IPS-NIHi7 (cell line): ENCODE measurements at regions not wholly inside any gene's neighbourhood (a gene's known extent, or its start where the extent isn't known, plus 50 kb on each side); places are given as distances from the start of the nearest gene placed in this dataset.
A peak's percentile ranks its signal among the peaks of the same experiment; 100 is the strongest.

Experiments used
- DNase-seq: peaks from one replicate; pipeline ENCODE4 v3.0.0; 2012; ENCODE audit warnings: mixed read lengths; ENCODE audit errors: extremely low spot score

DNA sequence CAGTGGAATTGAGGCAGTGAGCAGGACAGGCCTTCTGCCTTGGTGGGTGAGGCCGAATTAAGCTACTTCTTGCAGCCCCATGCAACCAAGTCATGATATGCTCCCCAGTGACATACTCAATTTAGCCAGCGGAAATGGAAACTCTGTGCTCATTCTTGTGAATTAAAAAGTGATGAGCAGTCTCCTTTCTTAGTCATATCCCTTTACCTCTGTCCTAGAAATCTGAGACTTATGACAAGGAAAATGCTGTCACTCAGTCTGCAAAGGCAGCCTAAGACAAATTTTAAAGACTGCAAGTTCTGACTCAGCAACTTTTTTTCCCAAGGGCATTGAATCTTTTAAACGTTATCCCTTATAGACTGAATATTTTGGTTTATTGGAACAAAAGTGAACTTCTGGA lies 218.2 kb downstream of the SH3BP4 start:
- no peak for DNase-seq

DNA sequence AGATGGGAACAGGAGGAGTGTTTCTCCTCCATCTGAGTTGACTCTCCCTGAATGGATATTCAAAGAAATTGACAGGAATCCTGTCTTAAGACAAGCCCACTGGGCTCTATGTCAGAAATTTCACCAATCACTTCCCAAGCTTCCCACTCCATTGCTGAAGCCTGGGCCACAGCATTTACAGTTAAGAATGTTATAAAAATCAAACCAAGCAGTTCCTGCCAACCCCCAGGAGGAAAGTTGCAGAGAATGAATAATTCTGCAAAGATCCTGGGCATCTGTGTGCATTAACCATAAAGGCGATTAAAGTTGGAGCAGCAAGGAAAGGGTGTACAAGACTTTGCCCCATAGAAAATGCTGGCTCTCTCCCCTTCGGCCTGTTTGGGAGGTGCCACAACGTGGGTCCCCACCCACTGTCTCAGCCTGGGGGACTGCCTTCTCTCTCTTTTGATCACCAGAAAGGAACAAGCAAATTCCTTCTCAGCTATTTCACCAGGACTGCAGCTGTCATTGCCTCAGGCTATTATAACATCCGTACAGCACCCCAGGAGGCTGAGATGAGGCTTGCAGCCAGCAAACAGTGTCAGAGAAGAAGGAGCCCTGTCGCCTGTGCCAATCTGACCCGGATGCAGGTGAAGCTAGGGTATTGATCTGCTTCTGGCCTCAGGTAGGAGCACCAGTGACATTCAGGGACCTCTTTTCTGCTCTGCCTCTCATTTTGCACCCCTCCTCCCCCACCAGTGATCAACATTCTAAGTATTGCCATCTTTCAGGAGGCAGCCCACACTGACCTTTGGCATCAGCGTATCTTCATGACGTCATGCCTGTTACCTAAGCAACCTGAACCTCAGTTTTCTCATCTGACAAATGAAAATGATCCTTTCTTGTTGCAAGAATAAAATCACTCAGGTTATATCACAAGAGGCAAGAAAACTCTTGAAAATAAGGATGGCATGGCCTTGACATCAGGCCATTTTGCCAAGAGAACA lies 219.0 kb downstream of the SH3BP4 start:
- peak; percentile 65 for DNase-seq

DNA sequence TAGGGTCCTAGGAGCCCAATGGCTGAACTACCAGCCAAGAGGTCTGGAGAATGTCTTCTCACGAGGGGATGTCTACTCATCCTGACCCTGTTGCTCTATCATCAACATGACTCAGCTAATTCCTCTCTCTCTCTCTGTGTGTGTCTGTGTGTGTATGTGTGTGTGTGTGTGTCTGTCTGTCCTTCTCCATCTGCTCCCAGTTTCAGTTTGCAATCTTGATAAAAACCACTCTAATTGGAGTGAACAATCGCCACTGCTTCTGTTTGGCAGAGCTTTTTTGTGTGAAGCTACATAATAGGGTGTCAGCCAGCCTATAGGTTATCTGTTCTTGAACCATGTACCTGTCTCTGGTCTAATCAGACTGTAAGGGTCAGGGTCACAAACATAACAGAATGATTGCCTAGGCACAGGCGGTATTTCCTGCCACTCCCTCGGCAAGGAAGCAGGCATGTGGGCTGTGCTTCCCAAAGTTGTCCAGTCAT lies 219.8 kb downstream of the SH3BP4 start:
- DNase-seq = no peak

DNA sequence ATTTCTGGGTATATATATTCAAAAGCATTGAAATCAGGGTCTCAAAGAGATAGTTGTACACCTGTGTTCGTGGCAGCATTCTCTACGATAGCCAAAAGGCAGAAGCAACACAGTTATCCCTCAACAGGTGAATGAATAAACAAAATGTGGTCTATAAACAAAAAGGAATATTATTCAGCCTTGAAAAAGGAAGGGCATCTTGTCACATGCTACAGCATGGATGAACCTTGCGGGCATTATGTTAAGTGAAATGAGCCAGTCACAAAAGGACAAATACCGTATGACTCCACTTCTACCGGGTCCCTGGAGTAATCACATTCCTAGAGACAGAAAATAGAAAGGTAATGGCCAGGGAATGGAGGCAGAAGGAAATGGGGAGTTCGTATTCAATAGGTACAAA lies 228.8 kb downstream of the SH3BP4 start:
- no peak for DNase-seq

DNA sequence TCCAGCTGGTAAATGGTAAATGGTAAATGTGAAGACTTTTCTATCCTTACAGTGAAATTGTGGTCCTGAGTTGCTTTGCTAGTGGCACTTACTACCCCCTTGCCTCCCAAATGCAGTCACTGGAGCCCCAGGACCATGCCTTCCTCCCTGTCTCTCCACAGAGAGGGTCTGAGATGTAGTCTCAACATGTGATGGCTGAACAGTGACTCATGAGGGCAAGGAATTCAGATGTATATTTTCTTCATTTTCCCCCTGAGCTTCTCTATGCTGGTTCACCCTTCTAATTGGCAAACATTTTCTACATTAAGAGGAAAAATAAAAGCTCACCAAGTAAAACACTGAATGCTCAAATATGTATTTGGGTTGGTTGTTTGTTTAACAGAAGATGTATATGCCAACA lies 232.0 kb downstream of the SH3BP4 start:
- DNase-seq = no peak

DNA sequence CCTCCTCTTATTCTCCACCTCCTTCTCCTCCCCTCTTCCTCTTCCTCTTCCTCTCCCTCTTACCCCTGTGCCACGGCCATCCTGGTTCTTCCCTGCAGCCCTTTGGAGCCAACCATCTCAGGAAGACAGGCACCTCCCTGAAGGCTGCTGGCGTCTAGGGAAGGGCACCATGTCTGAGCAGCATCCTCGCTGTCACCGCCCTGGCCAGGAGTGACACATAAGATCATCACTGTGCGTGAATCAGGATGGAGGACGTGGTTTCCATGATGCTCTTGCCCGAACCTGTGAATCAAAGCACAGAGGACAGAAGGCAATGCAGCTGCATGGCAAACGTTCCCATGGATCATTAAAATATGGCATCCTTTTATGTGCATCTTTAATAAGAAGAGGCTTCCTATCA lies 236.0 kb downstream of the SH3BP4 start:
- DNase-seq = no peak

DNA sequence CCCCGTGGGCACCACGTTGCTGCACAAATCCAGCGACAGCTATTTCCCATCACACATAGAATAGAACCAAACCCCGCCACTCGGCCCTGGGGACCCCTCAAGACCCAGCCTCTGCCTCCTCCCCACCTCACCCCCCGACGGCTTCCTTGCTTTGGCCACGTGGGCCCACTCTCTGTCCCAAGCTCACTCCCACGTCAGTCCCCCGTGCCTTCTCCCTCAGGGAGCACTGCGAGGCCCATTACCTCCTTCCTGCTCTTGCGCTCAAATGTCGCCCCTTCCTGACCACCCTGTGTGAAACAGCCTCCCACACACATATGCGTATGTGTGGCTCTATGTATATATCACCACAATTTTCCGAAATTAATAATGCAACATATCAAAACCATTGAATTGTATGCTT lies 239.7 kb downstream of the SH3BP4 start:
- DNase-seq = no peak

DNA sequence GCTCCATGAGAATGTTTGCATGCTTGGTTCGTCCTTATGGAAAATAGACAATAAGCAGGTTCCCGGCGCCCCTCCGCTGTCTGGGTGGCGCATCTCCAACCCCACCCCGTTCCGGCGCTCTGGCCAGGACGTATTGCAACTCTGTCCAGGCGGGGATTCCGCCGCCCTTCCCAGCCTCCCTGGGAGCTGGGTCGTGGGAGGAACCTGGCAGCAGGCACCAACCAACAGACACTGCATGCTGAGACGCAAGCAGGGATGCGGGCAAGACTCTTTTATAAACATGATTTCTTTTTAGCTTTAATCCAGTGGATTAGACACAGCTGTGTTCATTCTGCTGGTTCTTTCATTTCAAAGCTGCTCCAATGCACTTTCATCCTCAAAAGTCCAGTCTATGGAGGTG lies 240.2 kb downstream of the SH3BP4 start:
- no peak for DNase-seq

DNA sequence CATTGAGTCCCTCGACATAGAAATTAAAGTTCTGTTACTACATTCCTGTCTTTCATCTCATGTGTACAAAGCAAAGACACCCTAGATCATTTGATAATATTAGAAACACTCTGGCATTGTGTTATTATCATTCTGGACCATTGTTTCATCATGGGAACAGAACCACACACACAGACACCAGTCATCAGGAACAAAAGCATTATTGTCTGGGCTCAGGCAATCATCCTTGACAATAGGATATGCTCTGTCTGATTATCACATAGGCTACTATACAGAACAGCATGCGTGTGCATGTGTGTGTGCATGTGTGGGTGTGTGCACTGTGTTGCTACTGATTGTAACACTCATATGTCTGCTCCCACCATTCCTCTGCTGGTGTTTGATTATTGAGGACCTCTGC lies 242.5 kb downstream of the SH3BP4 start:
- no peak for DNase-seq

DNA sequence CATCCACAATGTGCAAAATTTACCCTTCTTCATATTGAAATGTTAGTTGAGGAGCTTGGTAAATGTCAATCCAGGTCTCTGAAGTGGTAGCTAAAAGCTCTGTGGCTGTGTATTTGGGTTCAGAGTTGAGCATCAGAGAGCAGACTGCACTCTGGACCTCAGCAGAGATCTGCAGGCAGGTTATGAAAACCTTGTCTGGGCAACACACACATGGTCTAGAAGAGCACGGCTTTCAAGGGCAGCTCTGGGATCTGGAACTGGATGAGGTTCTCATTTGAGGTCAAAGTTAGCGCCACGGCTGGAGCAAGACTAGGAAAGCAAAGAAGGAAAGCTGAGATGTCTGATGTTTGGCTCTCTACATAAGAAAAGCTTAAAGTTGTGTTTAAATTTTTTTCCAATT lies 243.0 kb downstream of the SH3BP4 start:
- DNase-seq = no peak

DNA sequence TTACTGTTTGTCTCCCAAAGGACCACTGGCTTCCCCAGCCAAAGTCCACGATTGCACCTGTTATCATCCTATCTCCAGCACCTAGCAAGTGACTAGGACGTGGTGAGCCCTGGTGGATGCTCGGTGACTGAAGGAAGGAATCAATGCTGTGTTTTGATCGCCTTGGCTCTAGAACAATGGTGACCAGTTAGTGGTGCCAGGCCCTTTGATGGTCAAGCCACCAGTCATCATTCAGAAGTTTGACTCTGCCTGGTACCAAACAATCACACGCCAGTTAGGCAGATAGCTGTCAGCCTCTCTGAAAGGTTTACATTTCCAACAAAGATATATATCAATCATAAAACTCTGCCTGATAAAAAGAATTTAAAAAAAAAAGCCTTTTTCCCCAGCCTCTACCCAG lies 244.1 kb downstream of the SH3BP4 start:
- no peak for DNase-seq

DNA sequence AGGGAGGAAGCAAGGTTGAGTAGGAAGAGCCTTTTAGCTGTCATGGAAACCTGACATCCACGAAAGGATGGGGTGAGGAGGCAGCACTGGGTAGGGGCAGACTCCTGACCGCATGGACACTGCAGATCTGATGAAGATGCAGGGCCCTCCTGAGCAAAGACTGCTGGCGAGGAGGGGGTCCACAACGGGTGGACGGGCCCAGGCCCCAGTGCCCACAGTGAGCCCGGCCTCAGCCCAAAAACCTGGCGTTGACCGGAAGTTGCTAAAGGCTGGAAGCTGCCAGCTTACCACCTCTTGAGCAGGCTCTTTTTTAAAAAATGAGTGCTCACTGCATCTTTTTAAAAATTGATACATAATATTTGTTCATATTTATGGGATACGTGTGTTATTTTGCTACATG lies 247.3 kb downstream of the SH3BP4 start:
- no peak for DNase-seq

DNA sequence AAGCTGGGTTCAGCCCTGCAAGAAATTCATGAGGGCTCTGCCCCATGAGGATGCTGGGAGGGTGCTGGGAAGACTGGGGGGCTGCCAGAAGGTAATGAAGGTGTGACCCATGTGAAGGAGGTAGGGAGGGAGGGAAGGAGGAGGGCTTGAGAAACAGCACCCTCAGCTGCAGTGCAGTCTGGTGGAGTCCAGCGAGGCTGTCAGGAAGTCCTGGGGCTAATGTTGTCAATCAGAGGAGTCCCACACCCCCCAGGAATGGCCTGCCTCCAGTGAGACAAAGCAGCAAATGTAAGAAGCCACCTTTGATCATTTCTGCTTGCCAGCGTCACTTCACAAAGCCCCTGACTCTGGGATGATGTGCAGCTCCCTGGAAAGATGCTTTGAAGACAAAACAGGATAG lies 248.4 kb downstream of the SH3BP4 start:
- DNase-seq = no peak

DNA sequence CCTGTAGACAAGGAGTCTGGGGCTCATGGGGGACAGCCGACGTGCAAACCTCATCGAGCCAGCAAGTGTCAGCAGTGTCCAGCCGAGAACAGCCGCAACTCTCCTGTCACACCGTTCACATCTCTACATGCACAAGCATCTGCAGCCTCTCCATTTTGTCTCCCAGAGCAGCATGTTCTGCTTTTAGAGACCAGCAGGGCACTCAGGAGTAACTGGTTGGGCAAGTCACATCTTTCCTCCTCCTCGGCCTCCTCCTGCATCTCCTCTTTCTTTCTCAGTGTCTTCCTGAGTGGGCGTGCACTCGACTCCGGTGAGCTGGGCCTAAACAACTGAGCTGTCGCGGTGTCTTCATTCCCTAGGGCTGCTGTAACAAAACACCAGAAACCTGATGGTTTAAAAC lies 249.9 kb downstream of the SH3BP4 start:
- DNase-seq = no peak

DNA sequence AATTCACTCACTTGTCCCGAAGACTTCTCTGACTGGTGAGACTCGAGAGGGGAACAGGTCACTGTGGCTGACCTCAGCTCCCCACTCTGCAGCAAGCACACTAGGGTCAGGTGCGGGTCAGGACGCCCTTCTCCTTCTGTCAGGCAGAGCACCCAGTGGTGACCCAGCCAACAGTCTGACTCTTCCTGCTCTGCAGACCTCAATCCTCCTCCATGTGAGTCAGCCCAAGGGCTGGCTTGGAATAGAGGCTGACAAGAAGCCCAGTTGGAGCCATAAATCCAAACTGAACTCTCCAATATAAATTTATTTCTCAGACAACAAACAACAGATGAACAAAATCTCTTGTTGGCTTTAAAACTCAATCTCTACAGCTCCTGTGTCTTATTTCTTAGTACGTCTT lies 253.1 kb downstream of the SH3BP4 start:
- DNase-seq = no peak

DNA sequence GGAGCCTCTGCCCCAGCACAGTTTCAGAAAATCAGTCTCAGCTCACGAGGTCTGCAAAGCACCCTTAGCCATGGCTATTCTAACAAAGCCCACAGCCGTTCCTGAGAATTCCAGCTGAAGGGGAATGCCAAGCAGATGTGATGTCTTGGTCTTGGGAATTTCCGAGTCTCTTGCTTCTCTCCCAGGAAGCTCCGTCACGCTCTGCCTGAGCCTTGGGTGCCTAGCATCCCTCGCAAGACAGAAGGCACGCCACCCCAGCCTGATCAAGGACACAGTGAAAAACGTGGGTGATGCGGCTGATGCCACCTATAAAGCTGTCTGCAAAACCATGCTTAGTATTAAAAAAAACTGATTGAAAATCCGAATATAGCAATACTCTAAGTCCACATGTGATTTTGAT lies 254.6 kb downstream of the SH3BP4 start:
- no peak for DNase-seq

DNA sequence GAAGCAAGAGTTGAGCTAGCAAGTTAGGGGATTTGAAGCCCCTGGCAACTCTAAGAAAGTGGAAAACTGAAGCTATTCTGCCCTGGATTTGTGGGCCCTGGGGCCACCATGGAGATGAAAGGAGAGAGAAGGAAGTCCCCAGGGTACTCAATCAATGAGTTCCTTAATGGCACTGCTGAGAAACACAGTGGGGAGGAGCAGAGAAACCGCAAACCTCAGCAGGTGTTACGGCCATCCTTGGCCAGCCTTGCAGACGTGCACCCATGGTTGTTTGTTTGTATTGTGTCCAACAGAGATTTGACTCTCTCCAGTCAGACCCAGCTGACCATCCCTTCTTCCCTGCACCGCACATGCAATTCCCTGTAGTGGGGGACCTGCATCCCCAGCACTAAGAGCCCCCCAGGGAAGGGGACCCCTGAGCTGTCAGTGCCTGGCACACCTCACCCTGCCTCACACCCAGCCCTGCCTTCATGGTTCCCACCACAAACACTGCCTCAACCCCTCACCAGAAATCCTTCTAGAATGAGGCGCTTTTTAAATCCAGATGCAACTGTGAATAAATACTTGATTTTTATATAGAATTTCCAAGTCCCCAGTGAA lies 255.3 kb downstream of the SH3BP4 start:
- no peak for DNase-seq

DNA sequence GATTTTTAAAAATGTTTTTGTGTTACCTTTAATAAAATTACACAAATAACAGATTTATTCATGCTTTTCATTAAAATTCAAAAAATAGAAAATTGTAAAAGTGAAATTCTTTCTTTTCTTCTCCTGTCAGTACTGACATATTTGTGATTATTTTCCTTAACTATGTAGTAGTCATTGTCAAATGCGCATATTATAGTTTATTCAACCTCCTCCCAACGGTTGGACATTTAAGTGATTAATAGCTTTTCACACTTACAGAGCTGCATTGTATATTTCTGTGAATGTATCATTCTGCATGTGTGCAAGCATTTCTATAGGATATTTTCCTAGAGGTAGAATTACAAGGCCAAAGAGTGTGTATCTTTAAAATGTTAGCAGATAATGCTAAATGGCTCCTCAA lies 259.2 kb downstream of the SH3BP4 start:
- no peak for DNase-seq

DNA sequence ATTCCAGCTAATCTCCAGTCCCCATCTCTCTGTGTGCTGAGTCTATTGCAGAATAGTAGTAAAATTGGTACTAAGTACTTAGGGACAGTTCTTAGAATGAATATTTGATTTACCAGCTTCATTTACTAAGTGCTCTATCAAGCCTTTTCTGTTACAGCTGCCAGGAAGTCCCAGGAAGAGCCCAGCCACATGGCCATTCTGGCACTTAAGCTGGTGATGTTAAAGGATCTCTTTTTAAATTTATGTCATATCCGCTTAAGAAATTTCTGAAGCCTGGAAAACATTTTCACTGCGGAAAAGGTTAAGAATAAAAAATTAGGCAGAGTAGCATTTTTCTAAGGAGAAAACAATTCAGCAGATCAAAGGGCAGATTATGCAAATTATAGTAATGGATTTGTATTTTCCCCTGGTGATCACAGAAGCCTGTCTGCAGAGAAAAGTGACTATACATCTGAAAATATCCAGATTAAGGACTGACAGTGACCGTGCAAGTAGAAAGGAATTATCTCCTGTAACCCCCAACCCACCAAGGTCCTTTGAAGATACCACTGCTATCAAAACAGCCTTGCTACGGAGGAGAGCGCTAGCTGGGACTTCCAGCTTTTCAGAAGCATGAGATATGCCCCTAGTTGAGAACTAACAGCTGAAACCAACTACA lies 260.8 kb downstream of the SH3BP4 start:
- DNase-seq = no peak

DNA sequence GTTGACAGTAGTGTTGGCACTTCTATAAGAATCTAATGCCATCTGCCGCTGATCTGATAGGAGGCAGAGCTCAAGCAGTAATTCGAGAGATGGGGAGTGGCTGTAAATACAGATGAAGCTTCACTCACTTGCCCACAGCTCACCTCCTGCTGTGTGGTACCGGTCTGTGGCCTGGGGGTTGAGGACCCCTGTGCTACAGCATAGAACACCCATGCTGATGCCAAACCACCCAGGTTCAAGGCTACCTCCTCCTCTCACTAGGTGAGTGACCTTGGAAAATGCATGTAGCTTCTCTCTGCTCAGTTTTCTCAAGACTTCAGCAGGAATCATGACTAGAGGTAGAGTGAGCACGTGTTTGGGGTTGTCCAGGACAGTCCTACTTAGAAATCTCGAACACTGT lies 263.4 kb downstream of the SH3BP4 start:
- no peak for DNase-seq

DNA sequence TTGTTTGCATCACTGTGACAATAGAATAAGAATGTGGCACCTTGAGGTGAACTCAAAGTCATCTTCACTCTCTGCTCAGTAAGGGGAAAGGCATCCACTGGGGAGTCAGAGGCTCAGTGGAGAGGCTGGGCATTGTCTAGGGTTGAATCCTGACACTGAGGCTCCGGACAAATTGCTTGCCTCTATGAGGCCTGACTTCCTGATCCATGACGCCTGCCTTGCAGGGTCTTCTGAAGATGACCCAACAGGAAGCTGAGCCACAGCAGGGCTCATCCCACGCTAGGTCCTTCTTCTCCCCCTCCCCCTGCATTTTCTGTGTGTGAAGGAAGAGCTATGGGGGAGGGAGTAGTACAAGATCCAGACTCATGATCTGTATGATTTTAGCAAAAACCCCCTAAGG lies 265.1 kb downstream of the SH3BP4 start:
- no peak for DNase-seq

DNA sequence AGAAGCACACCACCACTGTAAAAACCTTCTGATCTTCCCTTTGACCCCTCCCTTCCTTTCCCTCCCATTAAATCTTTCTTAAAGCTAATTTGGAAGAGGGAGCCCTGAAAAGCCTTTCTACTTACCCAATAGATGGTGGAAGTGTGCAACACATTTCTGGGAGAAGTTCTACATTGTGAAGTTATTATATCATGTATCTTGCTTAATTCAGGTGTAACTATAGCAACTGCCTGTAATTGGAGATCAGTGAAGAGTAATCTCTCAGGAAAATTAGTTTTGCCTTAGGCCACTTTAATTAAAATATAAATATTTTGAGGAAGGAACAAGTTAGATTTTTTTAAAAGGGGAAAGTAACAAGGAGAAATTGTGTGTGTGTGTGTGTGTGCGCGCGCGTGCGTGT lies 266.0 kb downstream of the SH3BP4 start:
- no peak for DNase-seq

DNA sequence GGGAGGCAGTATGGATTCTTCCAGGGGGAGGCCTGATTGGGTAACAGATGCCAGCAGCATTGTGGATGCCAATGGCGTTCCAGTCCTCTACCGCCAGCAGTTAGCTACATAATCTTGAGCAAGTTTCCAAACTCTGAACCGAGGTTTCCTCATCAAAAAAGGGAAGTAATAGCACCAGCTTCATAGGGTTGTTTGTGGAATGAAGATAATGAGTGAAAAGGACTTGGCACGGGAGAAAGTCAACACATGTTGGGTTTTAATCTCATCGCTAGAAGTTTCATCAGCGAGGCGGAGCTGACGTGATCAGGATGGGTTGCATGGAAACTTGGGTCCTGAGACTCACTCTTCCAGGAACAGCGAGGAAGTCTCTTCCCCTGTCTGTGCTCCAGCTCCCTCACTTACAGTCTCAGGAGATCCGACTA lies 266.7 kb downstream of the SH3BP4 start:
- no peak for DNase-seq
